ENCODE measurements at regions not wholly inside any gene's neighbourhood (a gene's known extent, or its start where the extent isn't known, plus 50 kb on each side); places are given as distances from the start of the nearest gene placed in this dataset.

DNA sequence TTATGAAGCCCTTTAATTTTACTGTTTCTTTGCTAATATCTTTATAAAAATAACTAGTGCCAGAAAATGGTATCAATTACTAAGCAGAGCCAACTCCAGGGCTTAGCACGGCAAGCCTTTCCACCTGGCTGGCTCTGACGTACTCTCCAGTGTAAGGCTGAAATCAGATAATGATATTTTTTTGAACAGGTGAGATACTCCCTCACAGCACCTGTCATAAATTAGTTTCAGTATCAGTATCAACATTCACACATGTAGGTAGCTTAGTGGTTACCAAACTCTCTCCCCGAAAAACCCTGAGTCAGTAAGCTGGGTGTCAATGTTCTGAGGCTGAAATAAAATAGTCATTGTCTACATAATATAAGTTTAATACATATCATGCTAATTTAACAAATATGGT, 710.1 kb downstream of the SQOR start:
- no peaks in the 10 kb centered on the region for H3K36me3 ChIP-seq (ENCODE audit: control insufficient read depth, low read length)
- no peaks in the 10 kb centered on the region for H3K9me3 ChIP-seq (ENCODE audit: control insufficient read depth, insufficient read depth, low read length)
- H3K4me2 ChIP-seq (ENCODE audit: low read length) = no peak overlapping the region
- no peak overlapping the region for H3K27ac ChIP-seq (ENCODE audit: low read depth, low read length)
- TF ChIP-seq, protein P1, sequence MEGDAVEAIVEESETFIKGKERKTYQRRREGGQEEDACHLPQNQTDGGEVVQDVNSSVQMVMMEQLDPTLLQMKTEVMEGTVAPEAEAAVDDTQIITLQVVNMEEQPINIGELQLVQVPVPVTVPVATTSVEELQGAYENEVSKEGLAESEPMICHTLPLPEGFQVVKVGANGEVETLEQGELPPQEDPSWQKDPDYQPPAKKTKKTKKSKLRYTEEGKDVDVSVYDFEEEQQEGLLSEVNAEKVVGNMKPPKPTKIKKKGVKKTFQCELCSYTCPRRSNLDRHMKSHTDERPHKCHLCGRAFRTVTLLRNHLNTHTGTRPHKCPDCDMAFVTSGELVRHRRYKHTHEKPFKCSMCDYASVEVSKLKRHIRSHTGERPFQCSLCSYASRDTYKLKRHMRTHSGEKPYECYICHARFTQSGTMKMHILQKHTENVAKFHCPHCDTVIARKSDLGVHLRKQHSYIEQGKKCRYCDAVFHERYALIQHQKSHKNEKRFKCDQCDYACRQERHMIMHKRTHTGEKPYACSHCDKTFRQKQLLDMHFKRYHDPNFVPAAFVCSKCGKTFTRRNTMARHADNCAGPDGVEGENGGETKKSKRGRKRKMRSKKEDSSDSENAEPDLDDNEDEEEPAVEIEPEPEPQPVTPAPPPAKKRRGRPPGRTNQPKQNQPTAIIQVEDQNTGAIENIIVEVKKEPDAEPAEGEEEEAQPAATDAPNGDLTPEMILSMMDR (IDR thresholded peaks at IDR 0.05; ENCODE audit: low read depth, low read length, poor library complexity, severe bottlenecking) = no peak
- TF ChIP-seq EZH2phosphoT487 (IDR thresholded peaks at IDR 0.05; ENCODE audit: borderline replicate concordance, low read length) = no peak
- no peak overlapping the region for H3K4me3 ChIP-seq (ENCODE audit: low read length)
- H4K20me1 ChIP-seq (ENCODE audit: control insufficient read depth, insufficient read depth, low read depth, low read length) = no peaks in the 10 kb centered on the region
- no peaks in the 10 kb centered on the region for H3K27me3 ChIP-seq (ENCODE audit: control insufficient read depth, low read length)
- no peaks in the 10 kb centered on the region for H3K9me2 ChIP-seq (replicated peaks; ENCODE audit: control insufficient read depth, low read length)
- no peaks in the 10 kb centered on the region for H3K4me1 ChIP-seq (ENCODE audit: control insufficient read depth, low read length)
- no peaks in the 10 kb centered on the region for H3F3A ChIP-seq (ENCODE audit: control insufficient read depth, insufficient read depth)
- H3K79me2 ChIP-seq (ENCODE audit: control insufficient read depth, low read length) = no peaks in the 10 kb centered on the region

DNA sequence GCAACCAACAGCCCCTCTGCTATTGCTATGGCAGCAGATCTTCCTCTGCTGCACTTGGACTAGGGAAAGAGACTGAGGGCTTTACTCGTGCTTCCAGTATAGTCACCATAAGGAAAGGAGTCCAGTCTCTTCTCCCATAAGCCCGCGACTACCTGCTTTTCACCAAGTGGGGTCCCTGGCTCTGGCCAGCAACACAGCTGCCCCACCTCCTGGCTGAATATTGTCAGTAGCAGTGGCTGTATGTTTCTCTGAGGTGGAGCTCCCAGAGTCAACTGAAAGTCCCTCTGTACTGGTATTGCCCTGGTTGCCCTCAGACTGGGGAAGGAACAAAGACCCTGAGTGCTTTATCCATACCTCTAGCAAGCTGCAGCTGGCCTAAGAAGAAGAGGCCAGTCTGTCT, 719.6 kb downstream of the SQOR start:
- Histone ChIP-seq H3K27me3 (ENCODE audit: control insufficient read depth, low read length) (no peaks in the 10 kb centered on the region), H3F3A (ENCODE audit: control insufficient read depth, insufficient read depth) (no peaks in the 10 kb centered on the region), H3K4me3 (ENCODE audit: low read length) (no peak overlapping the region), H3K27ac (ENCODE audit: low read depth, low read length) (no peak overlapping the region), H3K9me3 (ENCODE audit: control insufficient read depth, insufficient read depth, low read length) (no peaks in the 10 kb centered on the region), H3K4me1 (ENCODE audit: control insufficient read depth, low read length) (no peaks in the 10 kb centered on the region), H3K9me2 (replicated peaks; ENCODE audit: control insufficient read depth, low read length) (no peaks in the 10 kb centered on the region), H3K4me2 (ENCODE audit: low read length) (no peak overlapping the region), H3K79me2 (ENCODE audit: control insufficient read depth, low read length) (no peaks in the 10 kb centered on the region), H3K36me3 (ENCODE audit: control insufficient read depth, low read length) (no peaks in the 10 kb centered on the region), H4K20me1 (ENCODE audit: control insufficient read depth, insufficient read depth, low read depth, low read length) (no peaks in the 10 kb centered on the region)
- TF ChIP-seq EZH2phosphoT487 (IDR thresholded peaks at IDR 0.05; ENCODE audit: borderline replicate concordance, low read length) = no peak
- TF ChIP-seq, protein P1 (IDR thresholded peaks at IDR 0.05; ENCODE audit: low read depth, low read length, poor library complexity, severe bottlenecking) = no peak

DNA sequence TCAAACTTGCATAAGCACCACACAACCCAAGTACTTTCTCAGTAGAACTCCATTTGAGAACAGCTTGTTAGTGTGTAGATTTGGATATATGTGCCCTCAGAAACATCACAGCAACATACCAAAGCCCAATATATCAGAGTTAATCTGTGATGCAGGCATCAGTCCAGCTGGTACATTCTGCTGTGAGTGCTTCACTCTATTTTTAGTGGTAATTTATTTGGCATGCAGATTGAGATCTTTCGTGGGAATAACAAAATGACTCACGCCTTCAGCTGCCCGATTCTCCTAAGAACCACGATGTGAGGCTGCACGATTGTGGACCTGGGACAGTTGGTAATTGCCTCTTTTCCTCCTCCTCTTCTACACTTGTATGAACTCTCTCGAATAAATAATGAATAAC, 730.7 kb downstream of the SQOR start:
- Histone ChIP-seq H3K4me2 (ENCODE audit: low read length) (no peak overlapping the region), H3K79me2 (ENCODE audit: control insufficient read depth, low read length) (no peaks in the 10 kb centered on the region), H3K27me3 (ENCODE audit: control insufficient read depth, low read length) (no peaks in the 10 kb centered on the region), H3K27ac (ENCODE audit: low read depth, low read length) (no peak overlapping the region), H3F3A (ENCODE audit: control insufficient read depth, insufficient read depth) (no peaks in the 10 kb centered on the region), H3K9me2 (replicated peaks; ENCODE audit: control insufficient read depth, low read length) (no peaks in the 10 kb centered on the region), H3K36me3 (ENCODE audit: control insufficient read depth, low read length) (no peaks in the 10 kb centered on the region), H4K20me1 (ENCODE audit: control insufficient read depth, insufficient read depth, low read depth, low read length) (no peaks in the 10 kb centered on the region), H3K4me3 (ENCODE audit: low read length) (no peak overlapping the region), H3K4me1 (ENCODE audit: control insufficient read depth, low read length) (no peaks in the 10 kb centered on the region), H3K9me3 (ENCODE audit: control insufficient read depth, insufficient read depth, low read length) (no peaks in the 10 kb centered on the region)
- TF ChIP-seq, protein P1 (IDR thresholded peaks at IDR 0.05; ENCODE audit: low read depth, low read length, poor library complexity, severe bottlenecking) = no peak
- no peak for TF ChIP-seq EZH2phosphoT487 (IDR thresholded peaks at IDR 0.05; ENCODE audit: borderline replicate concordance, low read length)
